ENCODE measurements at regions not wholly inside any gene's neighbourhood (a gene's known extent, or its start where the extent isn't known, plus 50 kb on each side); places are given as distances from the start of the nearest gene placed in this dataset.

GRCh38 chr3:79885407-79885806 is 117.6 kb upstream of the ROBO1 start:
- no peak overlapping the region for H3K4me3 ChIP-seq (ENCODE audit: low read length)

GRCh38 chr3:79884354-79884753 is 116.6 kb upstream of the ROBO1 start:
- Histone ChIP-seq H3K9me3 (ENCODE audit: low read length) (no peaks in the 10 kb centered on the region), H3K4me3 (ENCODE audit: low read length) (no peak overlapping the region), H2AFZ (ENCODE audit: low read depth, low read length) (no peak overlapping the region), H3K4me1 (ENCODE audit: insufficient read depth, low read length) (no peaks in the 10 kb centered on the region), H3K27me3 (ENCODE audit: insufficient read depth, low read length) (no peaks in the 10 kb centered on the region), H3K36me3 (ENCODE audit: insufficient read depth, low read length) (no peaks in the 10 kb centered on the region)

More at GRCh38 chr3:79885407-79885806, 117.6 kb upstream of the ROBO1 start:
- Histone ChIP-seq H3K9me3 (ENCODE audit: low read length) (no peaks in the 10 kb centered on the region), H3K27me3 (ENCODE audit: insufficient read depth, low read length) (no peaks in the 10 kb centered on the region), H3K4me1 (ENCODE audit: insufficient read depth, low read length) (no peaks in the 10 kb centered on the region), H3K36me3 (ENCODE audit: insufficient read depth, low read length) (no peaks in the 10 kb centered on the region), H2AFZ (ENCODE audit: low read depth, low read length) (no peak overlapping the region)

- no peak overlapping the region for H2AFZ ChIP-seq (ENCODE audit: low read depth, low read length)
- H3K27me3 ChIP-seq (ENCODE audit: insufficient read depth, low read length) = no peaks in the 10 kb centered on the region
- H3K9me3 ChIP-seq (ENCODE audit: low read length) = no peaks in the 10 kb centered on the region
- no peak overlapping the region for H3K4me3 ChIP-seq (ENCODE audit: low read length)
- H3K36me3 ChIP-seq (ENCODE audit: insufficient read depth, low read length) = no peaks in the 10 kb centered on the region
- no peaks in the 10 kb centered on the region for H3K4me1 ChIP-seq (ENCODE audit: insufficient read depth, low read length)
Observed at GRCh38 chr3:79881431-79881830, 113.6 kb upstream of the ROBO1 start.

- Histone ChIP-seq H3K4me1 (ENCODE audit: insufficient read depth, low read length) (no peaks in the 10 kb centered on the region), H2AFZ (ENCODE audit: low read depth, low read length) (no peak overlapping the region), H3K27me3 (ENCODE audit: insufficient read depth, low read length) (no peaks in the 10 kb centered on the region), H3K9me3 (ENCODE audit: low read length) (no peaks in the 10 kb centered on the region), H3K36me3 (ENCODE audit: insufficient read depth, low read length) (no peaks in the 10 kb centered on the region), H3K4me3 (ENCODE audit: low read length) (no peak overlapping the region)
Observed at GRCh38 chr3:79878708-79879107, 110.9 kb upstream of the ROBO1 start.

GRCh38 chr3:79874646-79875045 is 106.8 kb upstream of the ROBO1 start:
- H3K9me3 ChIP-seq (ENCODE audit: low read length) = no peaks in the 10 kb centered on the region
- no peaks in the 10 kb centered on the region for H3K4me1 ChIP-seq (ENCODE audit: insufficient read depth, low read length)
- no peak overlapping the region for H2AFZ ChIP-seq (ENCODE audit: low read depth, low read length)
- H3K27me3 ChIP-seq (ENCODE audit: insufficient read depth, low read length) = no peaks in the 10 kb centered on the region
- no peak overlapping the region for H3K4me3 ChIP-seq (ENCODE audit: low read length)
- H3K36me3 ChIP-seq (ENCODE audit: insufficient read depth, low read length) = no peaks in the 10 kb centered on the region

- no peaks in the 10 kb centered on the region for H3K9me3 ChIP-seq (ENCODE audit: low read length)
- no peaks in the 10 kb centered on the region for H3K27me3 ChIP-seq (ENCODE audit: insufficient read depth, low read length)
- H3K36me3 ChIP-seq (ENCODE audit: insufficient read depth, low read length) = no peaks in the 10 kb centered on the region
- no peaks in the 10 kb centered on the region for H3K4me1 ChIP-seq (ENCODE audit: insufficient read depth, low read length)
- H2AFZ ChIP-seq (ENCODE audit: low read depth, low read length) = no peak overlapping the region
- no peak overlapping the region for H3K4me3 ChIP-seq (ENCODE audit: low read length)
Observed at GRCh38 chr3:79872483-79872882, 104.7 kb upstream of the ROBO1 start.

GRCh38 chr3:79871656-79872055 is 103.9 kb upstream of the ROBO1 start:
- H3K4me1 ChIP-seq (ENCODE audit: insufficient read depth, low read length) = no peaks in the 10 kb centered on the region
- H3K27me3 ChIP-seq (ENCODE audit: insufficient read depth, low read length) = no peaks in the 10 kb centered on the region
- H3K4me3 ChIP-seq (ENCODE audit: low read length) = no peak overlapping the region
- no peaks in the 10 kb centered on the region for H3K9me3 ChIP-seq (ENCODE audit: low read length)
- H3K36me3 ChIP-seq (ENCODE audit: insufficient read depth, low read length) = no peaks in the 10 kb centered on the region
- H2AFZ ChIP-seq (ENCODE audit: low read depth, low read length) = no peak overlapping the region

GRCh38 chr3:79870313-79870620 is 102.5 kb upstream of the ROBO1 start:
- H3K27me3 ChIP-seq (ENCODE audit: insufficient read depth, low read length) = no peaks in the 10 kb centered on the region
- H2AFZ ChIP-seq (ENCODE audit: low read depth, low read length) = no peak overlapping the region
- no peaks in the 10 kb centered on the region for H3K36me3 ChIP-seq (ENCODE audit: insufficient read depth, low read length)
- no peaks in the 10 kb centered on the region for H3K4me1 ChIP-seq (ENCODE audit: insufficient read depth, low read length)
- no peaks in the 10 kb centered on the region for H3K9me3 ChIP-seq (ENCODE audit: low read length)
- no peak overlapping the region for H3K4me3 ChIP-seq (ENCODE audit: low read length)

- Histone ChIP-seq H3K27me3 (ENCODE audit: insufficient read depth, low read length) (no peaks in the 10 kb centered on the region), H3K4me3 (ENCODE audit: low read length) (no peak overlapping the region), H3K4me1 (ENCODE audit: insufficient read depth, low read length) (no peaks in the 10 kb centered on the region), H2AFZ (ENCODE audit: low read depth, low read length) (no peak overlapping the region), H3K9me3 (ENCODE audit: low read length) (no peaks in the 10 kb centered on the region), H3K36me3 (ENCODE audit: insufficient read depth, low read length) (no peaks in the 10 kb centered on the region)
Observed at GRCh38 chr3:79869461-79870312, 101.9 kb upstream of the ROBO1 start.

- Histone ChIP-seq H3K9me3 (ENCODE audit: low read length) (no peaks in the 10 kb centered on the region), H3K4me3 (ENCODE audit: low read length) (no peak overlapping the region), H3K27me3 (ENCODE audit: insufficient read depth, low read length) (no peaks in the 10 kb centered on the region), H3K4me1 (ENCODE audit: insufficient read depth, low read length) (no peaks in the 10 kb centered on the region), H2AFZ (ENCODE audit: low read depth, low read length) (no peak overlapping the region), H3K36me3 (ENCODE audit: insufficient read depth, low read length) (no peaks in the 10 kb centered on the region)
Observed at GRCh38 chr3:79866162-79866561, 98.4 kb upstream of the ROBO1 start.

GRCh38 chr3:79864077-79864476 is 96.3 kb upstream of the ROBO1 start:
- H3K27me3 ChIP-seq (ENCODE audit: insufficient read depth, low read length) = no peaks in the 10 kb centered on the region
- no peaks in the 10 kb centered on the region for H3K9me3 ChIP-seq (ENCODE audit: low read length)
- no peak overlapping the region for H3K4me3 ChIP-seq (ENCODE audit: low read length)
- H3K36me3 ChIP-seq (ENCODE audit: insufficient read depth, low read length) = no peaks in the 10 kb centered on the region
- H3K4me1 ChIP-seq (ENCODE audit: insufficient read depth, low read length) = no peaks in the 10 kb centered on the region
- H2AFZ ChIP-seq (ENCODE audit: low read depth, low read length) = no peak overlapping the region

- no peaks in the 10 kb centered on the region for H3K36me3 ChIP-seq (ENCODE audit: insufficient read depth, low read length)
- H2AFZ ChIP-seq (ENCODE audit: low read depth, low read length) = no peak overlapping the region
- H3K4me3 ChIP-seq (ENCODE audit: low read length) = no peak overlapping the region
- H3K4me1 ChIP-seq (ENCODE audit: insufficient read depth, low read length) = no peaks in the 10 kb centered on the region
- no peaks in the 10 kb centered on the region for H3K27me3 ChIP-seq (ENCODE audit: insufficient read depth, low read length)
- no peaks in the 10 kb centered on the region for H3K9me3 ChIP-seq (ENCODE audit: low read length)
Observed at GRCh38 chr3:79848876-79849275, 81.1 kb upstream of the ROBO1 start.

GRCh38 chr3:79847928-79848327 is 80.1 kb upstream of the ROBO1 start:
- Histone ChIP-seq H3K36me3 (ENCODE audit: insufficient read depth, low read length) (no peaks in the 10 kb centered on the region), H3K27me3 (ENCODE audit: insufficient read depth, low read length) (no peaks in the 10 kb centered on the region), H3K9me3 (ENCODE audit: low read length) (no peaks in the 10 kb centered on the region), H3K4me3 (ENCODE audit: low read length) (no peak overlapping the region), H3K4me1 (ENCODE audit: insufficient read depth, low read length) (no peaks in the 10 kb centered on the region), H2AFZ (ENCODE audit: low read depth, low read length) (no peak overlapping the region)
